Endodermal cell (in vitro differentiated cells): ENCODE measurements at regions not wholly inside any gene's neighbourhood (a gene's known extent, or its start where the extent isn't known, plus 50 kb on each side); places are given as distances from the start of the nearest gene placed in this dataset.

Experiments used
- DNase-seq: peaks from one replicate; pipeline ENCODE4 v3.0.0-alpha.2; 2017
- H3K27ac ChIP-seq: 2 replicates; pipeline ENCODE4 v1.5.1; 2013; ENCODE audit warnings: mild to moderate bottlenecking, low read depth, low read length, moderate library complexity
- H3K27me3 ChIP-seq: 2 replicates; pipeline ENCODE4 v1.6.1; 2013; ENCODE audit warnings: mild to moderate bottlenecking, low read length, moderate library complexity; ENCODE audit not compliant: insufficient read depth, control insufficient read depth, poor library complexity, severe bottlenecking
- H3K36me3 ChIP-seq: 2 replicates; pipeline ENCODE4 v1.7.0; 2013; ENCODE audit warnings: mild to moderate bottlenecking, low read length, moderate library complexity; ENCODE audit not compliant: control insufficient read depth, insufficient read depth
- H3K4me1 ChIP-seq: one replicate; pipeline ENCODE4 v1.7.0; 2013; ENCODE audit warnings: low read length; ENCODE audit not compliant: control insufficient read depth, insufficient read depth
- H3K4me3 ChIP-seq: 2 replicates; pipeline ENCODE4 v1.5.1; 2013; ENCODE audit warnings: mild to moderate bottlenecking, low read length, moderate library complexity
- H3K9ac ChIP-seq: 2 replicates; pipeline ENCODE4 v1.6.1; 2013; ENCODE audit warnings: mild to moderate bottlenecking, low read length, moderate library complexity; ENCODE audit not compliant: poor library complexity, severe bottlenecking; ENCODE audit errors: extremely low read depth
- H3K9me3 ChIP-seq: 2 replicates; pipeline ENCODE4 v1.6.1; 2013; ENCODE audit warnings: mild to moderate bottlenecking, low read length, moderate library complexity; ENCODE audit not compliant: control insufficient read depth
- H3K27ac Mint-ChIP-seq: 2 replicates; pipeline ENCODE4 v1.8.0; 2020; ENCODE audit warnings: mixed read lengths
- H3K27me3 Mint-ChIP-seq: 2 replicates; pipeline ENCODE4 v1.8.0; 2021; ENCODE audit warnings: mild to moderate bottlenecking, mixed read lengths; ENCODE audit not compliant: insufficient read depth
- H3K36me3 Mint-ChIP-seq: 2 replicates; pipeline ENCODE4 v1.8.0; 2020; ENCODE audit warnings: low read depth, mixed read lengths
- H3K4me1 Mint-ChIP-seq: 2 replicates; pipeline ENCODE4 v1.8.0; 2020; ENCODE audit warnings: mixed read lengths
- H3K4me3 Mint-ChIP-seq: 2 replicates; pipeline ENCODE4 v1.8.0; 2020; ENCODE audit warnings: mild to moderate bottlenecking, moderate library complexity, mixed read lengths
- H3K9me3 Mint-ChIP-seq: 2 replicates; pipeline ENCODE4 v1.8.0; 2020; ENCODE audit warnings: mild to moderate bottlenecking, mixed read lengths
- CTCF ChIP-seq: fragments of 200-600 bp; sonication (generic); conservative IDR thresholded peaks from 2 replicates; pipeline ENCODE4 v1.5.0; 2021; ENCODE audit warnings: antibody characterized with exemption, mild to moderate bottlenecking
- WGBS, 2 experiments: methylation state at CpG; one replicate each; pipeline versions ENCODE4 v1.1.5 to v1.1.7; 2013; ENCODE audit warnings: missing lambda C conversion rate in 2 of 2, mixed read lengths in 1 of 2; ENCODE audit not compliant: insufficient coverage in 1 of 2, insufficient read length in 1 of 2; 5-methylcytosine and 5-hydroxymethylcytosine counted together

DNA sequence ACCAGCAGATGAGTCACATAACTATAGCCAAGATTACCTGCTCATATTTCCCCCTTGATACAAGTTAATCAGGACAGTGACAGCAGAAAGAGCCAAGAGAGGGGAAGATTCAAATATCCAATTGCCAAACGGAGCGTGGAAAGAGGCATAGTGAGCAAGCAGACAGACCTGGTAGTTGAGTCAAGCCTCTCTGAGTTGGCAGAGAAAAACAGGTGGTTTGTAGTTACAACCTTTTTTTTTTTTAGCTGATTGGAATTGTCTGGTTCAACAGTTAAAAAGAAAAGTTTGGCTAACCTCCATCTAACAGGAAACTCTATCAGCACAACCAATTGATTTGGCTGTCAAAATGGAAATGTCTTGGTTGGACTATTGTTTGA, 272.1 kb downstream of the TLE1 start:
- Mint-ChIP-seq H3K4me1 (no peaks in the 10 kb centered on the region), H3K9me3 (peaks cover 17% of the 10 kb centered on the region), H3K27ac (no peak overlapping the region), H3K27me3 (no peaks in the 10 kb centered on the region), H3K4me3 (no peak overlapping the region), H3K36me3 (no peaks in the 10 kb centered on the region)
- H3K4me3 ChIP-seq, result no peak overlapping the region
- no peaks in the 10 kb centered on the region for H3K27me3 ChIP-seq
- no peak for DNase-seq
- H3K9ac ChIP-seq, result no peak overlapping the region
- no peak overlapping the region for H3K27ac ChIP-seq
- H3K9me3 ChIP-seq, result peaks cover 11% of the 10 kb centered on the region
- 95 to 100% methylated on average over 2 of the region's 2 CpGs for WGBS, 2 experiments
- no peaks in the 10 kb centered on the region for H3K36me3 ChIP-seq
- H3K4me1 ChIP-seq, result no peaks in the 10 kb centered on the region
- no peak for TF ChIP-seq CTCF

DNA sequence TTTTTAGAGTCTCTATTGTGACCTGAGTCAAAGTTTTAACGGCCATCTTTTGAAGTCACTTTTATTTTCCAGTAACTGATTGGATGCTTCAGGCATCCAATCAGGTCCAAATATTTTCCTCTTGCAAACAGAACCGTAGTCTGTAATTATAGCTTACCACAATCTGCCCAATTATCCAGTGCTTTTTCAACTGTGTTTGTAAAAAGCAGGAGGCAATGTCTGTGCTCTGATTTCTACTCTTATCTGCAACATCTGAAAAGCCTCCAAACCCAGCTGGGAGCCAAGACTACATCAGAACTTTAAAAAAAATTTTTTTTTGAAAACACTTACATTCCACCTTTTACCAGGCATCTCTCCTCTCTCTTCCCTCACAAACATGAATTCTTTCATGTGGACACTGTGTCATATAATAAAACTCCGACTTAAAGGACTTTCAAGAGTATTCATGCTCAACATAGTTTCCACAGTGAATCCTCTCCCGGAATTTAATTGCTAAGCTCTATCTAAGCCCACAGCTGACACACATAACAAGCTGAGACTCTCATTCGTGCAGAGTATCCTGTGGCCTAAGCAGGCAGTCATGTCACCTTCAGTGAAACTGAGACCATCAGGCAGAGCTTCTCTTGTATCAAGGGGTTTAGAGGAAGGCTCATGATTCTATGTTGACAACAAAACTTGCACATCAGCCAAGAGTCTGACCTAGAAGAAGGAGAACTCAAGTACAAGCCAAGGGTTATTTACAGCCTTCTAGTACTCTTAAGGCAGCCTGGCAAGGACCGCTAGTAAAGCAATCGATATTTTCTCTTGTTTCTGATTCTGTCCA, 272.7 kb downstream of the TLE1 start:
- Mint-ChIP-seq H3K36me3 (no peaks in the 10 kb centered on the region), H3K27me3 (no peaks in the 10 kb centered on the region), H3K4me3 (no peak overlapping the region), H3K9me3 (peaks cover 13% of the 10 kb centered on the region), H3K27ac (no peak overlapping the region), H3K4me1 (no peaks in the 10 kb centered on the region)
- Histone ChIP-seq H3K36me3 (no peaks in the 10 kb centered on the region), H3K9me3 (peaks cover 11% of the 10 kb centered on the region), H3K9ac (no peak overlapping the region), H3K4me3 (no peak overlapping the region), H3K27ac (no peak overlapping the region), H3K27me3 (no peaks in the 10 kb centered on the region), H3K4me1 (no peaks in the 10 kb centered on the region)
- 93 to 97% methylated on average over 3 to 7 of the region's 7 CpGs for WGBS, 2 experiments
- TF ChIP-seq CTCF, result no peak
- DNase-seq, result no peak

DNA sequence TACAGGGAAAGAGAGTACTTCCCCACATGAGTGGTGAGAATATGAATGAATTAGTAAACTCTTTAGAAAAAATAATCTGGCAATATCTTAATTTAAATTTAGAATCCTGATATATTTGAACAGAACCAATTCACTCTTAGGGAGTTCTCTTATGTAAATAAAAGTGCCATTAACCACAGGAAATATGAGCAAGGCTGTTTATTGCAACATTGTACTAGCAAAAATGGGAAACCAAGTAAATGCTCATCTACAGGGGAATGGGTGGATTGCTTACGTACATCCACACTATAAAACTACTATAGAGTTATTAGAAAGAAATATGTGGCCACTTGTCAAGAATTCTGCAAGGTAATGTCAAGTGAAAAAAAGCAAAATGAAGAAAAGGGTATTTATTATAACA, 274.5 kb downstream of the TLE1 start:
- Histone ChIP-seq H3K9ac (no peak overlapping the region), H3K27me3 (no peaks in the 10 kb centered on the region), H3K27ac (no peak overlapping the region), H3K4me1 (no peaks in the 10 kb centered on the region), H3K4me3 (no peak overlapping the region), H3K9me3 (no peaks in the 10 kb centered on the region), H3K36me3 (no peaks in the 10 kb centered on the region)
- no peaks in the 10 kb centered on the region for H3K36me3 Mint-ChIP-seq
- H3K9me3 Mint-ChIP-seq, result peaks cover 2% of the 10 kb centered on the region
- H3K27ac Mint-ChIP-seq, result no peak overlapping the region
- TF ChIP-seq CTCF, result no peak
- no peak for DNase-seq
- no peaks in the 10 kb centered on the region for H3K4me1 Mint-ChIP-seq
- no peak overlapping the region for H3K4me3 Mint-ChIP-seq
- no peaks in the 10 kb centered on the region for H3K27me3 Mint-ChIP-seq
- no CpG with 5 or more reads among the region's 1 CpG for WGBS, 2 experiments
